ENCODE measurements at regions not wholly inside any gene's neighbourhood (a gene's known extent, or its start where the extent isn't known, plus 50 kb on each side); places are given as distances from the start of the nearest gene placed in this dataset.

- no peak overlapping the region for H3K27ac ChIP-seq
- TF ChIP-seq, protein P1, sequence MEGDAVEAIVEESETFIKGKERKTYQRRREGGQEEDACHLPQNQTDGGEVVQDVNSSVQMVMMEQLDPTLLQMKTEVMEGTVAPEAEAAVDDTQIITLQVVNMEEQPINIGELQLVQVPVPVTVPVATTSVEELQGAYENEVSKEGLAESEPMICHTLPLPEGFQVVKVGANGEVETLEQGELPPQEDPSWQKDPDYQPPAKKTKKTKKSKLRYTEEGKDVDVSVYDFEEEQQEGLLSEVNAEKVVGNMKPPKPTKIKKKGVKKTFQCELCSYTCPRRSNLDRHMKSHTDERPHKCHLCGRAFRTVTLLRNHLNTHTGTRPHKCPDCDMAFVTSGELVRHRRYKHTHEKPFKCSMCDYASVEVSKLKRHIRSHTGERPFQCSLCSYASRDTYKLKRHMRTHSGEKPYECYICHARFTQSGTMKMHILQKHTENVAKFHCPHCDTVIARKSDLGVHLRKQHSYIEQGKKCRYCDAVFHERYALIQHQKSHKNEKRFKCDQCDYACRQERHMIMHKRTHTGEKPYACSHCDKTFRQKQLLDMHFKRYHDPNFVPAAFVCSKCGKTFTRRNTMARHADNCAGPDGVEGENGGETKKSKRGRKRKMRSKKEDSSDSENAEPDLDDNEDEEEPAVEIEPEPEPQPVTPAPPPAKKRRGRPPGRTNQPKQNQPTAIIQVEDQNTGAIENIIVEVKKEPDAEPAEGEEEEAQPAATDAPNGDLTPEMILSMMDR (conservative IDR thresholded peaks at IDR 0.05; ENCODE audit: low read depth), result no peak
- DNase-seq (ENCODE audit: low spot score), result no peak
- ChIA-PET POLR2A (ENCODE audit: low non-redundant PET) (no interaction called here), CTCF (interaction anchor here (0.6 kb wide), 1 partner anchor 185 kb away, joined by 3 read pairs; no protein-coding TSS in a partner anchor)
Measured at GRCh38 chr10:113427811-113428558, 124.9 kb upstream of the HABP2 start.

DNA sequence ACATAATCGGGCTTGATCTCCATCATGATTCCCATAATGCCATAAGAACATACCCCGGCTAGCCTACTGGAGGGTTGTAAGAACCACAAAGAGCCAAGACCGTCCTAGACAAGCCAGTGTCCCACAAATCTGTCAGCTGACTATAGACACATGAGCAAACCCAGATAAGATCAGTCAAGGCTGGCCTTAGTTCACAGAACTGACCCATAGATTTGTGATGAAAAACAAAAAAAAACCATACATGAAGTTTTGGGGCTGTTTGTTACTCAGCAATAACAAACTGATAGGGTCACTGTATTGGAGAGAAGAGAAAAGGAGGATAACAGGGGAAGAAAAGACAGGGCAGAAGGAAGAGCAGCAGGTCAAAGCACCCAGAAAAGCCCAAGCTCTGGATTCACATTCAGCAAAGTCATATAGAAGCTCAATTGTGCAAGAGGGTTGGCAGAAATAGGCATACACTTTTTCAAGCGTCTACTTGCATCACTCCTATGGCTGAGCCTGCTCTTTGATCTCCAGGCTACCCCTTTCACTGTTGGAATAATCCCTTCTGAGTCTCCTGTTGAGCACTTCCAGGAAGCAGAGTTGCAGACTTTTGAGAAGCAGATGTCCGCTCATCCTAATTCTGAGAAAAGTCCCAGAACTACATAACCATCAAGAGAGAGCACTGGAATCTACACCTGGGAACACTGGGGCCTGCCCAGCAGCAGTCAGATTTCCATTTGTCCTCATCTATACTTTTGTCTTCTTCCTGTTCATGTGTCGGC is 122.0 kb upstream of the HABP2 start:
- no peak for DNase-seq (ENCODE audit: low spot score)
- TF ChIP-seq, protein P1 (conservative IDR thresholded peaks at IDR 0.05; ENCODE audit: low read depth), result no peak
- CTCF ChIA-PET, result no interaction called here
- POLR2A ChIA-PET (ENCODE audit: low non-redundant PET), result no interaction called here
- H3K27ac ChIP-seq, result no peak overlapping the region

GRCh38 chr10:113431398-113432160 is 121.3 kb upstream of the HABP2 start:
- CTCF ChIA-PET, result interaction anchor here (0.6 kb wide), 2 partner anchors 125 to 1776 kb away, joined by 3 read pairs; no protein-coding TSS in a partner anchor
- no peak overlapping the region for H3K27ac ChIP-seq
- no peak for DNase-seq (ENCODE audit: low spot score)
- POLR2A ChIA-PET (ENCODE audit: low non-redundant PET), result no interaction called here
- TF ChIP-seq, protein P1 (conservative IDR thresholded peaks at IDR 0.05; ENCODE audit: low read depth), result no peak

GRCh38 chr10:113433711-113434110 is 119.1 kb upstream of the HABP2 start:
- no peak for DNase-seq (ENCODE audit: low spot score)
- H3K27ac ChIP-seq, result no peak overlapping the region
- TF ChIP-seq, protein P1 (conservative IDR thresholded peaks at IDR 0.05; ENCODE audit: low read depth), result no peak
- ChIA-PET CTCF (interaction anchor here (0.5 kb wide), 1 partner anchor 1003 kb away, joined by 4 read pairs; no protein-coding TSS in a partner anchor), POLR2A (ENCODE audit: low non-redundant PET) (no interaction called here)

- TF ChIP-seq, protein P1 (conservative IDR thresholded peaks at IDR 0.05; ENCODE audit: low read depth), result no peak
- ChIA-PET POLR2A (ENCODE audit: low non-redundant PET) (no interaction called here), CTCF (interaction anchor here (0.6 kb wide), 1 partner anchor 40 kb away, joined by 3 read pairs; no protein-coding TSS in a partner anchor)
- H3K27ac ChIP-seq, result no peak overlapping the region
- DNase-seq (ENCODE audit: low spot score), result no peak
Measured at GRCh38 chr10:113434315-113434714, 118.5 kb upstream of the HABP2 start.

DNA sequence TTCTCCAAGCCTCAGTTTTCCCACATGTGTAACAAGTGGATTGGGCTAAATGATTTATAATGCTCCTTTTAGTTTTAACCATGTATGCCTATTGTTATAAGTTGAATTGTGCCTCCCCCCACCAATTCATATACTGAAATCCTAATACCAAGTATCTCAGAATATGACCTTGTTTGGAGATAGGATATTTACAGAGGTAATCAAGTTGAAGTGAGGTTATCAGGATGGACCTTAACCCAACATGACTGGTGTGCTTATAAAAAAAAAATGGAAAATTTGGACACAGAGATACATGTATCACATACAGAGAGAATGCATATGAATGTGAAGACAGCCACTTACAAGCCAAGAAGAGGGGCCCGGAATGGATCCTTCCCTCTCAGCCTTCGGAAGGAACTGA is 117.9 kb upstream of the HABP2 start:
- ChIA-PET CTCF (interaction anchor here (0.6 kb wide), 2 partner anchors 39 to 41 kb away, joined by 3 read pairs; no protein-coding TSS in a partner anchor), POLR2A (ENCODE audit: low non-redundant PET) (no interaction called here)
- DNase-seq (ENCODE audit: low spot score), result no peak
- H3K27ac ChIP-seq, result no peak overlapping the region
- TF ChIP-seq, protein P1 (conservative IDR thresholded peaks at IDR 0.05; ENCODE audit: low read depth), result no peak

Measured in RWPE1 (cell line).